Left ventricle myocardium superior (tissue), 1 donor: ENCODE measurements at regions not wholly inside any gene's neighbourhood (a gene's known extent, or its start where the extent isn't known, plus 50 kb on each side); places are given as distances from the start of the nearest gene placed in this dataset.
"Not testable (repeated sequence)": the region's sequence is repeated elsewhere in the genome, so short reads cannot be mapped to it uniquely, and the experiment has no call there.

Source experiments
- ATAC-seq: fragments of 200-7000 bp; cut with Tn5 transposase; one replicate; pipeline ENCODE4 v1.9.1; 2020; ENCODE audit warnings: mild to moderate bottlenecking, moderate library complexity
- DNase-seq: peaks from one replicate; pipeline ENCODE4 v3.0.0-alpha.2; 2020
- intact Hi-C: fragments of 100-400 bp; cut with micrococcal nuclease; formaldehyde crosslinking; loops from one replicate; pipeline ENCODE4 v1.11.0; 2022
- donor health status: DM: no; HTN: yes; CAD: no; lungs with severe emphysema.

GRCh38 chrX:116284400-116284799, 113.9 kb downstream of the AGTR2 start:
- ATAC-seq (no peak), DNase-seq (no peak)
- intact Hi-C loops, result no loop called here

GRCh38 chrX:116285501-116285900, 115.0 kb downstream of the AGTR2 start:
- intact Hi-C loops, result no loop called here
- ATAC-seq, result no peak
- no peak for DNase-seq

GRCh38 chrX:116289592-116289991, 119.0 kb downstream of the AGTR2 start:
- no peak for ATAC-seq
- no peak for DNase-seq
- intact Hi-C loops, result no loop called here

- no peak for DNase-seq
- no peak for ATAC-seq
- intact Hi-C loops, result no loop called here
Observed at GRCh38 chrX:116290359-116290758, 119.8 kb downstream of the AGTR2 start.

- DNase-seq (no peak), ATAC-seq (no peak)
- intact Hi-C loops, result no loop called here
Observed at GRCh38 chrX:116292183-116292582, 121.6 kb downstream of the AGTR2 start.

GRCh38 chrX:116298956-116299355, 128.4 kb downstream of the AGTR2 start:
- no peak for ATAC-seq
- intact Hi-C loops, result no loop called here
- no peak for DNase-seq

GRCh38 chrX:116306218-116306617, 130.2 kb upstream of the SLC6A14 start:
- intact Hi-C loops, result no loop called here
- ATAC-seq (no peak), DNase-seq (no peak)

GRCh38 chrX:116317409-116317808, 119.0 kb upstream of the SLC6A14 start:
- DNase-seq, result peak; percentile 27
- intact Hi-C loops, result no loop called here

GRCh38 chrX:116318672-116319071, 117.7 kb upstream of the SLC6A14 start:
- intact Hi-C loops, result no loop called here
- ATAC-seq (no peak), DNase-seq (no peak)

More at GRCh38 chrX:116317409-116317808, 119.0 kb upstream of the SLC6A14 start:
- peak; percentile 55 for ATAC-seq

- no peak for DNase-seq
- intact Hi-C loops, result no loop called here
- no peak for ATAC-seq
Observed at GRCh38 chrX:116321711-116322110, 114.7 kb upstream of the SLC6A14 start.

GRCh38 chrX:116332026-116332425, 104.4 kb upstream of the SLC6A14 start:
- ATAC-seq, DNase-seq, intact Hi-C loops: not testable (repeated sequence)

- intact Hi-C loops, ATAC-seq: not testable (repeated sequence)
Observed at GRCh38 chrX:116334797-116335196, 101.6 kb upstream of the SLC6A14 start.

GRCh38 chrX:116339407-116339806, 97.0 kb upstream of the SLC6A14 start:
- ATAC-seq, result no peak
- no peak for DNase-seq
- intact Hi-C loops, result no loop called here

More at GRCh38 chrX:116334797-116335196, 101.6 kb upstream of the SLC6A14 start:
- not testable (repeated sequence) for DNase-seq

GRCh38 chrX:116342903-116343302, 93.5 kb upstream of the SLC6A14 start:
- no peak for DNase-seq
- intact Hi-C loops, result no loop called here
- ATAC-seq, result no peak

GRCh38 chrX:116345958-116346357, 90.4 kb upstream of the SLC6A14 start:
- intact Hi-C loops, result no loop called here
- DNase-seq (no peak), ATAC-seq (no peak)

- no peak for ATAC-seq
- intact Hi-C loops, result no loop called here
- no peak for DNase-seq
Observed at GRCh38 chrX:116357329-116357728, 79.1 kb upstream of the SLC6A14 start.

- ATAC-seq (no peak), DNase-seq (no peak)
- intact Hi-C loops, result no loop called here
Observed at GRCh38 chrX:116378961-116379360, 57.4 kb upstream of the SLC6A14 start.

- intact Hi-C loops, result no loop called here
- DNase-seq (peak; percentile 28), ATAC-seq (peak; percentile 77)
Observed at GRCh38 chrX:116379854-116380253, 56.6 kb upstream of the SLC6A14 start.

- DNase-seq (peak; percentile 18), ATAC-seq (no peak)
- intact Hi-C loops, result no loop called here
Observed at GRCh38 chrX:116384406-116384954, 51.9 kb upstream of the SLC6A14 start.
